OCI-LY3 (cell line): ENCODE measurements at regions not wholly inside any gene's neighbourhood (a gene's known extent, or its start where the extent isn't known, plus 50 kb on each side); places are given as distances from the start of the nearest gene placed in this dataset.

Experiments
- CTCF ChIP-seq: fragments of 200-600, 300-600 bp; sonication (generic); IDR thresholded peaks from 2 replicates; pipeline ENCODE4 v1.5.1; 2014; ENCODE audit warnings: antibody characterized with exemption, low read length, low read depth
- EZH2phosphoT487 ChIP-seq: fragments of 200-600 bp; shearing (Covaris generic); IDR thresholded peaks from 2 replicates; pipeline ENCODE4 v1.6.1; 2018; ENCODE audit warnings: antibody characterized with exemption, mixed run types, low read depth

- TF ChIP-seq CTCF (no peak), EZH2phosphoT487 (no peak)
Measured at GRCh38 chr20:2223558-2224367, 72.0 kb upstream of the TGM3 start.
